Upper lobe of right lung (tissue), 1 donor: ENCODE measurements at regions not wholly inside any gene's neighbourhood (a gene's known extent, or its start where the extent isn't known, plus 50 kb on each side); places are given as distances from the start of the nearest gene placed in this dataset.

Source experiments
- ATAC-seq: fragments of 200-7000 bp; cut with Tn5 transposase; one replicate; pipeline ENCODE4 v1.9.1; 2020; ENCODE audit warnings: mild to moderate bottlenecking, moderate library complexity
- DNase-seq: peaks from one replicate; pipeline ENCODE4 v3.0.0-alpha.2; 2020
- H3K27ac ChIP-seq: fragments of 200-600 bp; one replicate; pipeline ENCODE4 v1.8.0; 2022
- H3K27me3 ChIP-seq: fragments of 200-600 bp; one replicate; pipeline ENCODE4 v1.8.0; 2022; ENCODE audit warnings: mild to moderate bottlenecking
- H3K36me3 ChIP-seq: fragments of 200-600 bp; one replicate; pipeline ENCODE4 v1.8.0; 2022
- H3K4me1 ChIP-seq: fragments of 200-600 bp; one replicate; pipeline ENCODE4 v1.8.0; 2022
- H3K4me3 ChIP-seq: fragments of 200-600 bp; one replicate; pipeline ENCODE4 v1.8.0; 2022; ENCODE audit warnings: mild to moderate bottlenecking
- H3K9me3 ChIP-seq: fragments of 200-600 bp; one replicate; pipeline ENCODE4 v1.8.0; 2022
- CTCF ChIP-seq: fragments of 200-600 bp; IDR thresholded peaks from one replicate; pipeline ENCODE4 v1.8.0; 2022; ENCODE audit warnings: antibody characterized with exemption
- intact Hi-C: fragments of 100-400 bp; cut with DNase I; formaldehyde crosslinking; loops from one replicate; pipeline ENCODE4 v1.11.0; 2022
- donor health status: DM: no; HTN: yes; CAD: no; lungs with severe emphysema.

- H3K4me3 ChIP-seq = no peak overlapping the region
- no peak for ATAC-seq
- intact Hi-C loops = no loop called here
- H3K4me1 ChIP-seq = no peaks in the 10 kb centered on the region
- no peak overlapping the region for H3K27ac ChIP-seq
- DNase-seq = no peak
- H3K9me3 ChIP-seq = no peaks in the 10 kb centered on the region
- no peaks in the 10 kb centered on the region for H3K36me3 ChIP-seq
- H3K27me3 ChIP-seq = no peaks in the 10 kb centered on the region
- no peak for TF ChIP-seq CTCF
Observed at GRCh38 chr12:69189378-69189978, 49.9 kb upstream of the CPSF6 start.
